GM12864 (cell line): ENCODE measurements at regions not wholly inside any gene's neighbourhood (a gene's known extent, or its start where the extent isn't known, plus 50 kb on each side); places are given as distances from the start of the nearest gene placed in this dataset.

ENCODE experiments used
- DNase-seq: peaks from one replicate; pipeline ENCODE4 v3.0.0-alpha.2; 2011; ENCODE audit warnings: low read depth
- H3K4me3 ChIP-seq: 2 replicates; pipeline ENCODE4 v1.5.1; 2011; ENCODE audit warnings: mild to moderate bottlenecking, low read depth, low read length, control low read depth
- CTCF ChIP-seq: IDR thresholded peaks from 2 replicates; pipeline ENCODE4 v1.5.1; 2011; ENCODE audit warnings: low read depth, mild to moderate bottlenecking, moderate library complexity, low read length, control low read depth, inconsistent platforms; ENCODE audit errors: missing control alignments

- no peak for DNase-seq
- H3K4me3 ChIP-seq, result no peak overlapping the region
- TF ChIP-seq CTCF, result no peak
Measured at GRCh38 chr17:77826132-77826873, 132.2 kb upstream of the TNRC6C start.

- no peak overlapping the region for H3K4me3 ChIP-seq
- no peak for DNase-seq
- TF ChIP-seq CTCF, result no peak
Measured at GRCh38 chr17:77827039-77827438, 131.5 kb upstream of the TNRC6C start.

GRCh38 chr17:77827511-77827910 is 131.0 kb upstream of the TNRC6C start:
- DNase-seq, result no peak
- no peak for TF ChIP-seq CTCF
- H3K4me3 ChIP-seq, result no peak overlapping the region

- DNase-seq, result no peak
- no peak overlapping the region for H3K4me3 ChIP-seq
- no peak for TF ChIP-seq CTCF
Measured at GRCh38 chr17:77828749-77829539, 129.6 kb upstream of the TNRC6C start.

GRCh38 chr17:77829843-77830799 is 128.4 kb upstream of the TNRC6C start:
- H3K4me3 ChIP-seq, result no peak overlapping the region
- DNase-seq, result no peak
- no peak for TF ChIP-seq CTCF

GRCh38 chr17:77830816-77831473 is 127.6 kb upstream of the TNRC6C start:
- no peak for TF ChIP-seq CTCF
- no peak overlapping the region for H3K4me3 ChIP-seq
- no peak for DNase-seq
